HG02981 (cell line): ENCODE measurements at regions not wholly inside any gene's neighbourhood (a gene's known extent, or its start where the extent isn't known, plus 50 kb on each side); places are given as distances from the start of the nearest gene placed in this dataset.
"Not testable (repeated sequence)": the region's sequence is repeated elsewhere in the genome, so short reads cannot be mapped to it uniquely, and the experiment has no call there.

Source experiments
- ATAC-seq: cut with Tn5 transposase; IDR thresholded peaks from one replicate; pipeline ENCODE4 v1.9.1; 2021; ENCODE audit warnings: mild to moderate bottlenecking, moderate library complexity; ENCODE audit not compliant: unreplicated experiment

DNA sequence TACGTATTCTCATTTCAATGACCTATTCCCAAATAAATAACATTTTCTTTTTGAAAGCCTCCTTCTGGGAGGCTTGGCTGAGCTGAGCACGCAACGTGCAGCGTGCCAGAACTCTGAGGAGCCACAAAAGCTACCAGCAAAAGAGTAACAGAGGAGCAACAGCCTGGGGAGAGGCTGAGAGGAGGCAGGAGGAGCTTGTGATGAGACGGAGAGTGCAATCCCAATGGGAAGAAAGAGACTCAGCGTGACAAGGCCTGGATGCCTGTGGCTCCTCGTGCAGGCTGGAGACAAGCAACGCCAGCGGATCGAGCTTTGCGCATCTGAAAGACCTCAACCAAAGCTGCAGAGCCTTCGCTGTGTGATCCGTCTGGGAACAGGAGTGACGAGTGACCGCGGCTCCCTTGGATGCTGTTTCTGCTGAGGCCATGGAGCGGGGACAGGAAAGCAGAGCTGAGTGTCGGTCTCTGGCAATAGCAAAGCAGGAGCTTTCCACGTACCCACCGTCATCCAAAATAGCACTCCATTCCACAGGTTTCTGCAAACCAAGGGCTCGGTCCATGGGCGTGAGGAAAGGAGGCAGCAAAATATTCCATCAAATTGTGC lies 171.7 kb upstream of the PFKP start:
- ATAC-seq, result no peak

DNA sequence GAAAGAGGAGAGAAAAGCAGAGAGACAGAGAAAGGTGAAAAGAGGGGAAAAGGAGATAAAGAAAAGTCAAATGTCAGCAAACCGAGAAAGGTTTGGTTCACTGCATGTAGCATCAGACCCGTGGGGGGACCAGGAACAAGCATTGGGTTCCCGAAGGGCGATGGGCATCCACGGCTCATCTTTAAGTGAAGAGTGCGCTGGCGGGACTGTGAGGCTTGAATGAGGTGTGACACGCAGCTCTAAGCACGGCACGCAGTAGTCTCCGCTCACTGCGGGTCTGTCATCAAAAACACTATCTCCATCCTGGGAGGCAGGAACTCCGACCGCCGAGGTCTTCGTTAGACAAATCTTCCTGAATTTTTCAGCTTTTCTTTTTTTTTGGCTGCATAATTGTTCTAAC lies 173.4 kb upstream of the PFKP start:
- no peak for ATAC-seq

DNA sequence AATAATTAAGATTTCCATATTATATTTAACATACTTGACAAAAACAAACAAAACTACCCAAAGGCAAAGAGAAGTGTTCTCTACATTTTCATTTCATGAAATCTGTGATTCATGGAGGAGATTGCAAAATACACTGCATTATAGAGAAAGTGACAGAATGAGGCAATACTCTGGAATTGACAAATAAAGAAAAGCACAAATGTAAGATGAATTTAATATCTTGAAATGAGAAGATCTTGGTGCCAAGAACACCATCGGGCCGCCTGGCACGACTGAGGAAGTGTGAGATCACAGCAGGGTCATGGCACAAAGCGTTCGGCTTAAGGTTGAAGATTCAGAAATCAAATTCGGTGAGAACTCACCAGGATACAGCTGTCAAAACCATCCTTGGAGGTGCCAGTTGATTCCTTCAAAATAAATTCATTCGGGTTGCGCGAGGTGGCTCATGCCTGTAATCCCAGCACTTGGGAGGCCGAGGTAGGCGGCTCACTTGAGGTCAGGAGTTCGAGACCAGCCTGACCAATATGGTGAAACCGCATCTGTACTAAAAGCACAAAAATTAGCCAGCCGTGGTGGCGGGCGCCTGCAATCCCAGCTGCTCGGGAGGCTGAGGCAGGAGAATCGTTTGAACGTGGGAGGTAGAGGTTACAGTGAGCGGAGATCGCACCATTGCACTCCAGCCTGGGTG lies 174.0 kb upstream of the PFKP start:
- ATAC-seq, result no peak

DNA sequence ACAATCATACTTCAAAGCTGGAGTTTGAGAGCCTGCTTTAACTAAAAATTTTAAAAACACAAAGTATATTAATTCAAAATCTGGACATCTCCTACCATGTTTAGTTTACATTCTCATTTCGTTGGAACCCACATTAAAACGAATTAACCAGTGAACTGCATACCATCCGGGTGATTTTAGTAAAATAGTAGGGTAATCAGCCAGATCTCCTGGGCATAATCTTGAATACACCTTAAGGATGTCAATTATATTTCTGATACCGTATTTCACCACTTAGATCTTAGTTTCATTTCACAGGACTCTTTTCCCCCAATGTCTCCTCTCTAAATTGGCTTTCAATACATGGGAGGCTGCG lies 175.6 kb upstream of the PFKP start:
- ATAC-seq, result no peak

DNA sequence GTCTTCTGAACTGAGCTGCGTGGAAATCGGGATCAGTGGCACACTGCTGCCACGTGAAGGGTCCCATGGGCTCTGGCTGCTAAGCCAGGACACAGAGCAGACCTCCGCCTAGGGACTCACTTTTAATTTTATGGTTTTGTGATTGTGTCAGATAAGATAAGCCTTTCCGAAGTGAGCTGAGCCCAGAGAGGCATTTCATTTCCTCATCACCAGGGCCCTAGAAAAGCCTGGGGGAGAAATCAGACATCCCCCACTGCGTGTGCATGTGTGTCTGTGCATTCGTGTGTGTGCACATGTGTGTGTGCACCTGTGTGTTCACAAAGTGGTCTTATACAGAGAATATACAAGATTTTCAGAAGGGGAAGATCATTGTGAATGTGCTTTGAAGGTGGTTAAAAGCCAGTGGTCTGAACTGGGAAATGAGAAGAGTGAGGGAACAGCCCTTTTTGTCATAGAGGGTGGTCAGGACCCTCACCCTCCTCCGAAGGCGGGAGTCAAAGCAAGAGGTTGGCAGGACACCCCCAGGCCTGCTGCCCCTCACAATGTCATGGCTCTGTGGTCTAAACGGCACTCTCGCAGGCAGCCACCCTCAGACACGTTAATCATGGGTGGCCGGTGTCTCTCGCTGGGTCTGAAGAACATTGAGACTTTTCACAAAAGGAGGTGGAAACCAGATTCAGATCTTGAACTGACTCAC lies 176.1 kb upstream of the PFKP start:
- ATAC-seq, result no peak

DNA sequence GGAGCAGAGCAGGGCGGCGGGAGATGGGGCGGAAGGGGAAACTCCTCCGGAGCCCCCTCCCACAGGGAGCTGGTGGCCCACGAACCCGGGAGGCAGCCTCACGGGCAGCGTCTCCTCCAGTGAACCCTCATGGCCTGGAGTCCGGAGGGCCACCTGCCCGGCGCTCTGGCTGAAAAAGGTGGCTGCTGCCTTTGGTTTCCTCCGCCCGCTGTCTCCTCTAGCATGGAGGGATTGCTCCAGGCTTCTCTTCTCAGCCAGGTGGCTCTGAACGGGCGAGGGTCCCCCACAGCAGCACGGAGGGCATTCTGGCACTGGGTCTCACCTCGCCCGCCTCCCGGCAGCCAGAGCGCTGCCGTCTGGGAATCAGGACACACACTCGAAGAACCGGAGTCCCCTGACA lies 177.3 kb upstream of the PFKP start:
- ATAC-seq, result no peak

DNA sequence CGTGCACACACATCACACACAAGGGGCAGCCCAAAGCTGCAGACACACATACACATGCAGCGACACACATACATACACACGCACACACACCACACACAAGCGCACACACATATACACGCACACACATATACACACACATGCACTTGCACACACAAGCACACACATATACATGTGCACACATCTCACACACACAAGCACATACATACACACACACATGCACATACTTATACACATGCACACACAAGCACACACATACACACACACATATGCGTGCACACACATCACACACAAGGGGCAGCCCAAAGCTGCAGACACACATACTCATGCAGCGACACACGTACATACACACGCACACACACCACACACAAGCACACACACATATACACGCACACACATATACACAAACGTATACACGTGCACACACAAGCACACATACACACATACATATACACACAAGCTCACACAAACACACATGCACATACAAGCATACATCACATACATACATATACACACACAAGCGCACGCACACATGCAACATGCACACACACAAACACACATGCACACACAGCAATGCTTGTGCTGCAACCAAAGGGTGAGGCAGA lies 178.8 kb upstream of the PFKP start:
- ATAC-seq, result no peak

DNA sequence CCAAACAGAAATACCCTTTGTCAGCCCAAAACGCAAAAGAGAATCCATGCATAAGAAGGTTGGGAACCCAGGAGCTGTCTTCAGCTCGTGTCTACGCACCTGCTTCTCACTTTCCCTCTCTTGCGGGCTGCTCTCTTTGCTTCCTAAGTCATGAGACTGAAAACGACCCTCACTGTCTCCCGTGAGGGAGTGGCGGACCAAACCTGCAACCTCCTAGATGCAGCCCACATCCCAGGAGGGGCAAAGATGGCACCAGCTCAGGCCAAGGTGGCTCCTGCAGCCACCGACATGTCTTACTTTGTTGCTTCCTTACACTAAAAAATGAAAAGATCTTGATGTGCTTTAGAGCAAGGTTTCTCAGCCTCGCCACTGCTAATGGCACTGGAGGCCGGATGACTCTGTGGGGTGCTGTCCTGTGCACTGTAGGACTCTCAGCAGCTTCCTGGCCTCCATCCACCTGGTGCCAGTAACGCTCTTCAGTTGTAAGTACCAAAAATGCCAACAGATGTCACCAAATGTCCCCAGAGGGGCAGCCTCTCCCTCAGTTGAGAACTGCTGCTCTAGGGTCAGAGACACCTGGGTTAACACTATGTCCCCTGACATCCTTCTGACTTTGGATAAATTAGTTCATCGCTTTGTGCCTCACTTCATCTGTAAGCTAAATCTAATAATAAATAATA lies 179.8 kb upstream of the PFKP start:
- no peak for ATAC-seq

DNA sequence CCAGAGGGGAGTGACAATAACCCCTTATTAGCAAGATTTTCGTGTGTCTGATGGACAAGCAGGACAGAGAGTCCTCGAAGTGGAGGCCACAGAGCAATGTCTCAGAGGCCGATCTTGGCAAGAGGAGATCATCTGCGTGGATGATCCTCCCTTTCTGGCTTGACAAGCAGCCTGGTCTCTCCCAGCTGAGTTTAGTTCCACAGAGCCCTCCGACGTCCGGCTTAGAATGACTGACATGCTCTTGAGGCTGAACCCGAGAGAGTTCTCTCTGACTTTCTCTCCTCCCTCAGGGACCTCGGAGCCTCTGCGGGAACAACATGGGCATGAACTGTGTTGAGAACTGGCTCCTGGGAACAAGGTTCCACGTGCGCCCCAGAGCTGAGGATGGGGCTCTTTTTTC lies 180.7 kb upstream of the PFKP start:
- no peak for ATAC-seq

DNA sequence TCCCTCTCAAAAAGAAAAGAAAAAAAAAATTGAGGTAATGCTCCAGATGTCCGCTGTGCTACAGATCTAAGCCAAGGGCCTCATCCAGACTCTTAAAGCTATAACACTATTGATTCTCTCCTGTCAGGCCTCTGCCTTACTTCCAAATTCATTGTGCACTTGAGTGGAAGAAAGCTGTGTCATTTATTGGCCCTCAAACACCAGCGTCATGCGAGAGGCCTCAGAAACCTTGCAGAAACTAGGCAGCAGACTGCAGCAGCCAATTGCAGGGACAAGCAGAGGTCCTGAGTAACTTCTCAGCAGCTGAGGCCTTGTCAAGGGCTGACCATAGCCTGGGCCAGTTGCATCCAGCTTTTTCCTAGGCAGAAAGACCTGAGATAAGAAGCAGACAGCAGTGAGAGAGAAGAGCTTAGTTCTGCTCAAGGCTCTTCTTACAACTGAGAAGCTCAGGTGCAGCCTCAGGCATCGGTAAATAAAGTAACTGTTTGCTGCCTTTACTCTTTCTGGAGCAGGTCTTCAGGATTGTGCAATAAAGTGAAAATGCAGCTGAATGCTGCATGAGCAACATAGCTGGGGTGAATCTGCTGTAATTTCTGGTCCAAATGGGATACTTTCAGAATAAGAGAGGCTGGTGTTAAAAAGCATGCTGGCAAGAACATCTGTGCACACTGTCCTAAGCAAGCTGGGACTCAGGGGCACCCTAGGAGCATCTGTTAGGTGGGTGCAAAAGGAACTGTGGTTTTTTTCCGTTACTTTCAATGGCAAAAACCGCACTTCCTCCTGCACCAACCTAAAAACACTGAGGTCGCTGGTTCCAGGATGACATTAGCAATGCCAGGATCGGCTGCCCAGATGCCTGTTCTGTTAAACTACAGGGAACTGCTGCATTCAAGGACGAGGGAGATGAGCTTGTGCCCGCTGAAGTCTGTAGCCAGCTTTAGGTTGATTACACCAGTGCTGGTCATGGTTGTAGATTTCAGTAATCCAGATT lies 181.8 kb upstream of the PFKP start:
- ATAC-seq, result no peak

DNA sequence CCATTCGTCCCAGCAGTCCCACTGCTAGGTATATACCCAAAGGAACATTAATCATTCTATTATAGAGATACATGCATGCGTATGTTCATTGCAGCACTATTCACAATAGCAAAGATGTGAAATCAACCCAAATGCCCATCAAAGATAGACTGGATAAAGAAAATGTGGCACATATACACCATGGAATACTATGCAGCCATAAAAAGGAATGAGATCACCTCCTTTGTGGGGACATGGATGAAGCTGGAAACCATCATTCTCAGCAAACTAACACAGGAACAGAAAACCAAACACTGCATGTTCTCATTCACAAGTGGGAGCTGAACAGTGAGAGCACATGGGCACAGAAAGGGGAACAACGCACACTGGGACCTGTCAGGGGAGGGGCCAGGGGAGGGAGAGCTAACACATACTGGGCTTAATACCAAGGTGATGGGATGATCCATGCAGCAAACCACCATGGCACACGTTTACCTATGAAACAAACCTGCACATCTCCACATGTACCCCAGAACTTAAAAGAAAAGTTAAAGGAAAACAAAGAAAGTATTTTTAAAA lies 183.3 kb upstream of the PFKP start:
- not testable (repeated sequence) for ATAC-seq

DNA sequence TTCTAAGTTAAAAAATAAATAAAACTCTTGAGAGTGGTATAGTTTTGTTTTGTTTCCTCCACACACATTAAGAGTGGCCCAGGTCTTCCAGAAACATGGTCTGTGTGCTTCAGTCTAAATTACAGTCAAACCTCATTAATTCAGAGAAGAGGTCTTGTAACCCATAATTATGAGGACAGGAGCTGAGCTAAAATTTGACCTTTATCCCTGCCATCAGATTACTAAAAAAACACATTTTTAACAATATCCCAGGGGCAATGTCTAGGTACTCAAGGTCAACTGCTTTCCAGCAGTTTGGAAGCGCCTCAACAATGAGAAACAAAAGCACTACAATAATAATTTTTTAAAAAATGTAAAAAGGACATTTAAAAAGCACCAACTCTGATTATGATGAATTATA lies 184.1 kb upstream of the PFKP start:
- ATAC-seq, result no peak

DNA sequence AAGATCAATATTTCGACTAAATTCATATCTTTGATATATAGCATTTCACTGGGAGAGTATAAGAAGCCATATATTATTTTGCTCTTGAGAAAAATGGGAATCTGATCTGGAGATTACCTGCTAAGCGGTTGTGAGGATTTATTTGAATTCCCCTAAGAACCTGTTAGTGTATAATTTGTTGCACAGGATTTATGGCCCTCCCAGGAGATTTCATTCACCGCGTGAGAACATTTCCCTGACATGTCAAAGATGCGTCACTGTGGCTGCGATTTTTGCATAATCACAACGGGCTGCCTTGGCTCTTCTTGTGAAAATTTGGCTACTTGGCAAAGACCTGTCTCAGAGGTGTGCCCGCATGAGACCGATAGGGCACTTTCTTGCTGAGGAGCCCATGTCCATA lies 184.7 kb upstream of the PFKP start:
- ATAC-seq, result no peak

DNA sequence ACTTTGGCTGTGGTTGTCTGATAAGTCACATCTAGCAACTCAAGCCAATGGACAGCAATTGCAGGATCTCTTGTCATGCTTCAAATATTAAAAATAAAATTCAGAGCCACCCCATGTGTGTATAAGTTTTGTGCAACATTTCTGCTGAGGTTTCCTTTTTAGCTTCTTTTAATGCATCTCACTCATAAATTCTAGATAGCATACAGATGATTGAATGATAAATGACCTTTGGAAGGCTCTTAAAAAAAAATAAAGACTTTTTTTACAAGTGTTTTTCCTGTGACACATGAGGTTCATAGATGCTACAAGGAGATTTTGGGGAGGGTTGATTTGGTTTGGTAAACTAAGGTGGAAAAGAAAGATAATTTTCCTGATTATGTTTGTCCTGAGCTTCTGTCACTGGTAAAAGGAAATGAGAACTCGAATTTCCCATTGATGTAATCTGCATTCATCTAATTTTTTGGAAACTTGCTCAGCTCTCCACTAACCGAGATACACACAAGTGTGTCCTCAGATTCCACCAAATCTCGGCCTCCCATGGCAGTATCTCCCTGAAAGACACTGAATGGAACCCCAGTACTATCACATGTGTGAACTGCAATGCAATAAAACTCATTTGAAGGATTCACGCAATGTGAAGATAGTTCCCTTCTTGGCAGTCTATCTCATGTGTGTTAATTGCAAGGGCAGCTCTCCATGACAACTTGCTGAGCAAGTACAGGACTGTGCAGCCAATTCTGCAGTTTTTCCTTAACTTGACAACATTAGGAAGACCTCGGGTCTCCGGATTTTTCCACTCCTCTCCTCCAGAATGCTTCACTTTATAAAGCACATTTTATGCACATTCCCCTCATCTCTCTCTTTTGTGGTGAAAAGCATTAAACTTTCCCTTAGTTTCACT lies 185.4 kb upstream of the PFKP start:
- no peak for ATAC-seq

DNA sequence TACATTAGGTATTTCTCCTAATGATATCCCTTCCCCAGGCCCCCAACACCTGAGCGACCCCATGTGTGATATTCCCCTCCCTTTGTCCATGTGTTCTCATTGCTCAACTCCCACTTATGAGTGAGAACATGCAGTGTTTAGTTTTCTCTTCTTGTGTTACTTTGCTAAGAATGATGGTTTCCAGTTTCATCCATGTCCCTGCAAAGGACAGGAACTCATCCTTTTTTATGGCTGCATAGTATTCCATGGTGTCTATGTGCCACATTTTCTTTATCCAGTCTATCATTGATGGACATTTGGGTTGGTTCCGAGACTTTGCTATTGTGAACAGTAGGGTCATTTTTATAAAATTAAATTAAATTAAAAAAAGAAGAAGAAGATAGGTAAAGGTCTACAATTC lies 187.3 kb upstream of the PFKP start:
- not testable (repeated sequence) for ATAC-seq

DNA sequence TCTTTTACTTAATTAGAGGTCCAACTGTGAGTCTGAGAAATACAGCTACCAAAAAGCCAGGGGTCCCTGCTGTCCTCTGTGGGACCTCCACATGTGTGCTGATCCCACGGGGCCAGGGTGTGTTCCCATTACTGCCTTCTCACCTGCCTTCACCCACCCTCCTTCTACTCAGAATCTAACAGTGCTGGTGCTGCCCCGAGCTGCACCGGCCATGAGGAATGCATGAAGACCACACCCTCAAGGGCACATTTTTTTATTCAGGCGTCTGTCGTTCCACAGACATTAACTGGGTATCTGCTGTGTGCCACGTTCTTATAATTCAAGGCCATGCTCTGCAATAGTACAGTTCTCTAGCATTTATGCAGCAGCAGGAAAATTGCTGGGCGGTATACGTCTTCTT lies 188.5 kb upstream of the PFKP start:
- ATAC-seq, result no peak

DNA sequence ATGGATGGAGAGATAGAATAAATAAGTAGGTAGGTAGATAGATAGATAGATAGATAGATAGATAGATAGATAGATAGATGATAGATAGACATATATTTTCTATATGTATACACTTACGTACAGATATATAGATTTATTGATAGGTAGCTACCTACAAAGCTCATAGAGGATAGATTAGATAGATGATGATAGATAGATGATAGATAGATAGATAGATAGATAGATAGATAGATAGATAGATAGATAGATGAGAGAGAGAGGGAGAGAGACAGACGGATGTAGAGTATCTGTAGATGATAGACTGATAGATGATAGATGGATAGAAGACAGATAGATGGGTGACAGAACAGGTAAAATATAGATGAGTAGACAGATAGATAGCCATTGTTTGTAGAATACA lies 191.3 kb upstream of the PFKP start:
- ATAC-seq, result no peak

DNA sequence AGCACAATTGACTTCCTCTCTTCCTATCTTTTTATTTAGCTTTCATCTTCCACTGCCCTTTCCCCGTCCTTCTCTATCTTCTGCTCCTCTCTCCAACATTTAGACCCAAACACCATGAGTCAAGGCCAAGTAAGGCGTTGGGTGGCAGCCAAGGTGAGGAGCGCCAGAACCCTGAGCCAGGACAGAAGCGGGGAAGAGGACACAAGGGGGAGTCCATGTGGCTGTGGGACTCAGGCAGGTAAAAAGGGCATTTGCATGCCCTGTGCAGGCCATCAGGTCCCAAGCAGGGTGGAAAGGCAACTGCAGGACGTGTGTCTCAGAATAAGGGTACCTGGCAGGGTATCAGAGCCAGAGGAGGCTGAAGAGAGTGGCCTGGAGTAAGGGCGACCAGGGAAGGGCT lies 192.4 kb upstream of the PFKP start:
- no peak for ATAC-seq

DNA sequence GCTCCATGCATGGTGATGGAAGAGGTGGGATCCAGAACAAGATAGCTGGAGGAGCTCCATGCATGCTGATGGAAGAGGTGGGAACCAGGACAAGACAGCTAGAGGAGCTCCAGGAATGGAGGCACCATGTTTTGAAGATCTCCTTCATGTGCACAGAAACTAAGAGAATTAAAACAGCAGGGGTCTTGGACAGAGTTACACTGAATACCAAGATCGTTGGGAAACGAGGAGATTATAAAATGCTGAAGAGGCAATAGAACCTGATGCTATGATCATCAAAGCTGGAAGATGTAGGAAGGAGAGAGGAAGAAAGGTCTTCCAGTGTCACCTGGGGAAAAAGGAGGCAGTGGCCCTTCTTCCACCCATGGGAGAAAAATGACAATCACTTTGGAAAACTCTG lies 193.6 kb upstream of the PFKP start:
- ATAC-seq, result no peak
